Smooth muscle cell (in vitro differentiated cells): ENCODE measurements at regions not wholly inside any gene's neighbourhood (a gene's known extent, or its start where the extent isn't known, plus 50 kb on each side); places are given as distances from the start of the nearest gene placed in this dataset.
A peak's percentile ranks its signal among the peaks of the same experiment; 100 is the strongest.

Experiments
- DNase-seq: peaks from one replicate; lab custom pipeline; 2025; ENCODE audit not compliant: unreplicated experiment; lab: John Stamatoyannopoulos, UW
- H2AFZ ChIP-seq: fragments of 200-600 bp; sonication (generic); 2 replicates; pipeline ENCODE4 v1.6.0; 2016; ENCODE audit warnings: antibody characterized with exemption, low read depth, mild to moderate bottlenecking
- H3F3A ChIP-seq: fragments of 200-600 bp; sonication (generic); 2 replicates; pipeline ENCODE4 v1.6.0; 2017; ENCODE audit warnings: antibody characterized with exemption, low read depth
- H3K27ac ChIP-seq: fragments of 200-600 bp; sonication (generic); 2 replicates; pipeline ENCODE4 v1.5.1; 2016; ENCODE audit warnings: low read depth, mild to moderate bottlenecking
- H3K27me3 ChIP-seq: fragments of 200-600 bp; sonication (generic); 2 replicates; pipeline ENCODE4 v1.6.1; 2016; ENCODE audit warnings: low read depth, mild to moderate bottlenecking
- H3K36me3 ChIP-seq: fragments of 200-600 bp; sonication (generic); 2 replicates; pipeline ENCODE4 v1.5.1; 2016; ENCODE audit warnings: low read depth
- H3K4me1 ChIP-seq: fragments of 200-600 bp; sonication (generic); 2 replicates; pipeline ENCODE4 v1.5.1; 2016; ENCODE audit warnings: low read depth
- H3K4me2 ChIP-seq: fragments of 200-600 bp; sonication (generic); 2 replicates; pipeline ENCODE4 v1.6.0; 2016; ENCODE audit warnings: mild to moderate bottlenecking
- H3K4me3 ChIP-seq: fragments of 200-600 bp; sonication (generic); 2 replicates; pipeline ENCODE4 v1.5.1; 2016; ENCODE audit warnings: mild to moderate bottlenecking
- H3K79me2 ChIP-seq: fragments of 200-600 bp; sonication (generic); 2 replicates; pipeline ENCODE4 v1.6.0; 2016; ENCODE audit warnings: low read depth, mild to moderate bottlenecking
- H3K9ac ChIP-seq: fragments of 200-600 bp; sonication (generic); 2 replicates; pipeline ENCODE4 v1.6.0; 2016; ENCODE audit warnings: low read depth
- H3K9me3 ChIP-seq: fragments of 200-600 bp; sonication (generic); replicated peaks from 2 replicates; pipeline ENCODE4 v1.5.1; 2016; ENCODE audit warnings: low read depth
- H4K20me1 ChIP-seq: fragments of 200-600 bp; sonication (generic); 2 replicates; pipeline ENCODE4 v1.6.0; 2016; ENCODE audit warnings: low read depth
- CTCF ChIP-seq: fragments of 200-600 bp; sonication (generic); IDR thresholded peaks from 2 replicates; pipeline ENCODE4 v1.5.1; 2017; ENCODE audit warnings: borderline replicate concordance, mild to moderate bottlenecking, antibody characterized with exemption; ENCODE audit not compliant: insufficient read depth, poor library complexity, severe bottlenecking
- WGBS: methylation state at CpG from one replicate; pipeline ENCODE4 v1.1.7; 2016; ENCODE audit warnings: low lambda C conversion rate; 5-methylcytosine and 5-hydroxymethylcytosine counted together

- no peaks in the 10 kb centered on the region for H3K9me3 ChIP-seq
- peak overlapping the region; percentile 84 for H3K27ac ChIP-seq
- H3K4me3 ChIP-seq, result no peak overlapping the region
- no peaks in the 10 kb centered on the region for H3K27me3 ChIP-seq
- no peaks in the 10 kb centered on the region for H3K79me2 ChIP-seq
- H3K4me1 ChIP-seq, result no peaks in the 10 kb centered on the region
- no peak for TF ChIP-seq CTCF
- no peak overlapping the region for H3K4me2 ChIP-seq
- H4K20me1 ChIP-seq, result no peaks in the 10 kb centered on the region
- 61% methylated on average over 5 of the region's 5 CpGs for WGBS
- no peak for DNase-seq
- H2AFZ ChIP-seq, result no peak overlapping the region
- H3F3A ChIP-seq, result peaks cover 19% of the 10 kb centered on the region
- no peaks in the 10 kb centered on the region for H3K36me3 ChIP-seq
- H3K9ac ChIP-seq, result no peak overlapping the region
These were observed 341.1 kb upstream of the RUNX1 start for GRCh38 chr21:35390013-35390776.

- Histone ChIP-seq H3K4me2 (peak overlapping the region; percentile 27), H3K27me3 (no peaks in the 10 kb centered on the region), H3K27ac (peak overlapping the region; percentile 58), H3K4me1 (no peaks in the 10 kb centered on the region), H3K79me2 (no peaks in the 10 kb centered on the region), H2AFZ (peak overlapping the region; percentile 60), H3K36me3 (no peaks in the 10 kb centered on the region), H3K4me3 (no peak overlapping the region), H3K9ac (no peak overlapping the region), H3F3A (peaks cover 23% of the 10 kb centered on the region), H3K9me3 (no peaks in the 10 kb centered on the region), H4K20me1 (no peaks in the 10 kb centered on the region)
- no peak for TF ChIP-seq CTCF
- DNase-seq, result no peak
- WGBS, result 58% methylated on average over 4 of the region's 4 CpGs
These were observed 337.5 kb upstream of the RUNX1 start for GRCh38 chr21:35386491-35387079.

- H3K27me3 ChIP-seq, result no peaks in the 10 kb centered on the region
- no peaks in the 10 kb centered on the region for H3K36me3 ChIP-seq
These were observed 335.3 kb upstream of the RUNX1 start for GRCh38 chr21:35384375-35384774.

More at GRCh38 chr21:35384375-35384774, 335.3 kb upstream of the RUNX1 start:
- 58% methylated on average over 2 of the region's 2 CpGs for WGBS
- H3K4me2 ChIP-seq, result peak overlapping the region; percentile 26
- DNase-seq, result no peak
- H3K27ac ChIP-seq, result peak overlapping the region; percentile 89
- H3K79me2 ChIP-seq, result no peaks in the 10 kb centered on the region
- H2AFZ ChIP-seq, result peak overlapping the region; percentile 82
- peak overlapping the region; percentile 0 for H3K9ac ChIP-seq
- H3K4me3 ChIP-seq, result no peak overlapping the region
- no peaks in the 10 kb centered on the region for H3K9me3 ChIP-seq
- TF ChIP-seq CTCF, result no peak
- H3F3A ChIP-seq, result peaks cover 5% of the 10 kb centered on the region
- no peaks in the 10 kb centered on the region for H4K20me1 ChIP-seq
- H3K4me1 ChIP-seq, result no peaks in the 10 kb centered on the region
